Smooth muscle cell (in vitro differentiated cells): ENCODE measurements at regions not wholly inside any gene's neighbourhood (a gene's known extent, or its start where the extent isn't known, plus 50 kb on each side); places are given as distances from the start of the nearest gene placed in this dataset.

ENCODE experiments used
- DNase-seq: peaks from one replicate; lab custom pipeline; 2025; ENCODE audit not compliant: unreplicated experiment; lab: John Stamatoyannopoulos, UW
- H2AFZ ChIP-seq: fragments of 200-600 bp; sonication (generic); 2 replicates; pipeline ENCODE4 v1.6.0; 2016; ENCODE audit warnings: antibody characterized with exemption, low read depth, mild to moderate bottlenecking
- H3F3A ChIP-seq: fragments of 200-600 bp; sonication (generic); 2 replicates; pipeline ENCODE4 v1.6.0; 2017; ENCODE audit warnings: antibody characterized with exemption, low read depth
- H3K27ac ChIP-seq: fragments of 200-600 bp; sonication (generic); 2 replicates; pipeline ENCODE4 v1.5.1; 2016; ENCODE audit warnings: low read depth, mild to moderate bottlenecking
- H3K27me3 ChIP-seq: fragments of 200-600 bp; sonication (generic); 2 replicates; pipeline ENCODE4 v1.6.1; 2016; ENCODE audit warnings: low read depth, mild to moderate bottlenecking
- H3K36me3 ChIP-seq: fragments of 200-600 bp; sonication (generic); 2 replicates; pipeline ENCODE4 v1.5.1; 2016; ENCODE audit warnings: low read depth
- H3K4me1 ChIP-seq: fragments of 200-600 bp; sonication (generic); 2 replicates; pipeline ENCODE4 v1.5.1; 2016; ENCODE audit warnings: low read depth
- H3K4me2 ChIP-seq: fragments of 200-600 bp; sonication (generic); 2 replicates; pipeline ENCODE4 v1.6.0; 2016; ENCODE audit warnings: mild to moderate bottlenecking
- H3K4me3 ChIP-seq: fragments of 200-600 bp; sonication (generic); 2 replicates; pipeline ENCODE4 v1.5.1; 2016; ENCODE audit warnings: mild to moderate bottlenecking
- H3K79me2 ChIP-seq: fragments of 200-600 bp; sonication (generic); 2 replicates; pipeline ENCODE4 v1.6.0; 2016; ENCODE audit warnings: low read depth, mild to moderate bottlenecking
- H3K9ac ChIP-seq: fragments of 200-600 bp; sonication (generic); 2 replicates; pipeline ENCODE4 v1.6.0; 2016; ENCODE audit warnings: low read depth
- H3K9me3 ChIP-seq: fragments of 200-600 bp; sonication (generic); replicated peaks from 2 replicates; pipeline ENCODE4 v1.5.1; 2016; ENCODE audit warnings: low read depth
- H4K20me1 ChIP-seq: fragments of 200-600 bp; sonication (generic); 2 replicates; pipeline ENCODE4 v1.6.0; 2016; ENCODE audit warnings: low read depth
- WGBS: methylation state at CpG from one replicate; pipeline ENCODE4 v1.1.7; 2016; ENCODE audit warnings: low lambda C conversion rate; 5-methylcytosine and 5-hydroxymethylcytosine counted together
- TF ChIP-seq, protein P1 (sequence below): fragments of 200-600 bp; sonication (generic); IDR thresholded peaks from 2 replicates; pipeline ENCODE4 v1.5.1; 2017; ENCODE audit warnings: borderline replicate concordance, mild to moderate bottlenecking, antibody characterized with exemption; ENCODE audit not compliant: insufficient read depth, poor library complexity, severe bottlenecking

- H3K36me3 ChIP-seq = no peaks in the 10 kb centered on the region
- H3K4me3 ChIP-seq = no peak overlapping the region
- no peaks in the 10 kb centered on the region for H3K4me1 ChIP-seq
- H3K27ac ChIP-seq = no peak overlapping the region
- H4K20me1 ChIP-seq = no peaks in the 10 kb centered on the region
- no peaks in the 10 kb centered on the region for H3K9me3 ChIP-seq
- no peak overlapping the region for H3K4me2 ChIP-seq
- no peaks in the 10 kb centered on the region for H3K27me3 ChIP-seq
- TF ChIP-seq, protein P1, sequence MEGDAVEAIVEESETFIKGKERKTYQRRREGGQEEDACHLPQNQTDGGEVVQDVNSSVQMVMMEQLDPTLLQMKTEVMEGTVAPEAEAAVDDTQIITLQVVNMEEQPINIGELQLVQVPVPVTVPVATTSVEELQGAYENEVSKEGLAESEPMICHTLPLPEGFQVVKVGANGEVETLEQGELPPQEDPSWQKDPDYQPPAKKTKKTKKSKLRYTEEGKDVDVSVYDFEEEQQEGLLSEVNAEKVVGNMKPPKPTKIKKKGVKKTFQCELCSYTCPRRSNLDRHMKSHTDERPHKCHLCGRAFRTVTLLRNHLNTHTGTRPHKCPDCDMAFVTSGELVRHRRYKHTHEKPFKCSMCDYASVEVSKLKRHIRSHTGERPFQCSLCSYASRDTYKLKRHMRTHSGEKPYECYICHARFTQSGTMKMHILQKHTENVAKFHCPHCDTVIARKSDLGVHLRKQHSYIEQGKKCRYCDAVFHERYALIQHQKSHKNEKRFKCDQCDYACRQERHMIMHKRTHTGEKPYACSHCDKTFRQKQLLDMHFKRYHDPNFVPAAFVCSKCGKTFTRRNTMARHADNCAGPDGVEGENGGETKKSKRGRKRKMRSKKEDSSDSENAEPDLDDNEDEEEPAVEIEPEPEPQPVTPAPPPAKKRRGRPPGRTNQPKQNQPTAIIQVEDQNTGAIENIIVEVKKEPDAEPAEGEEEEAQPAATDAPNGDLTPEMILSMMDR = no peak
- no peak for DNase-seq
- H3K79me2 ChIP-seq = no peaks in the 10 kb centered on the region
- H3K9ac ChIP-seq = no peak overlapping the region
- no peak overlapping the region for H2AFZ ChIP-seq
- 88% methylated on average over 7 of the region's 7 CpGs for WGBS
- H3F3A ChIP-seq = no peaks in the 10 kb centered on the region
These were observed 232.5 kb upstream of the FOXN3 start for GRCh38 chr14:89649451-89650075.

DNA sequence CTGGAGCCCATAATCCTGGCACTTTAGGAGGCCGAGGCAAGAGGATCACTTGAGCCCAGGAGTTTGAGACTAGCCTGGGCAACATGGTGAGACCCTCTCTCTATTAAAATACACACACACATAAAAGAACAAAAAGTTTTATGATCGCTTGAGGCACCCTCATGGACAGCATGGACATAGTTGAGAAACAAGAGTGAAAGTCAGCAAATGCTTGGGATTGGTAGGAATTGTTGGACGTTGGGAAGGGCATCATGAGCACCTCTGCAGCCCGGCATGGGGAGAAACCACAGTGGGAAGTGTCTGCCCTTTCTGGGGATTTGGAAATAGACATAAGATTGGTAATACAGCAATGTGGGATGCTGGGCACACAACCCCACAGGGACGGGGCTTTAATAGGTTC lies 231.9 kb upstream of the FOXN3 start:
- H3K4me1 ChIP-seq = no peaks in the 10 kb centered on the region
- no peak for DNase-seq
- no peaks in the 10 kb centered on the region for H3K79me2 ChIP-seq
- 90% methylated on average over 5 of the region's 5 CpGs for WGBS
- TF ChIP-seq, protein P1 = no peak
- H3K9me3 ChIP-seq = no peaks in the 10 kb centered on the region
- no peak overlapping the region for H3K4me2 ChIP-seq
- H3K36me3 ChIP-seq = no peaks in the 10 kb centered on the region
- no peak overlapping the region for H3K4me3 ChIP-seq
- H3K27me3 ChIP-seq = no peaks in the 10 kb centered on the region
- H3K9ac ChIP-seq = no peak overlapping the region
- H3K27ac ChIP-seq = no peak overlapping the region
- no peaks in the 10 kb centered on the region for H3F3A ChIP-seq
- H4K20me1 ChIP-seq = no peaks in the 10 kb centered on the region
- no peak overlapping the region for H2AFZ ChIP-seq

- Histone ChIP-seq H3K4me1 (no peaks in the 10 kb centered on the region), H3K27me3 (no peaks in the 10 kb centered on the region), H2AFZ (no peak overlapping the region), H3K79me2 (no peaks in the 10 kb centered on the region), H3K9me3 (no peaks in the 10 kb centered on the region), H4K20me1 (no peaks in the 10 kb centered on the region), H3K4me2 (no peak overlapping the region), H3K36me3 (no peaks in the 10 kb centered on the region), H3F3A (no peaks in the 10 kb centered on the region), H3K27ac (no peak overlapping the region), H3K4me3 (no peak overlapping the region), H3K9ac (no peak overlapping the region)
- 67% methylated on average over 3 of the region's 3 CpGs for WGBS
- TF ChIP-seq, protein P1 = no peak
- DNase-seq = no peak
These were observed 231.5 kb upstream of the FOXN3 start for GRCh38 chr14:89648510-89648909.

- Histone ChIP-seq H2AFZ (no peak overlapping the region), H3F3A (no peaks in the 10 kb centered on the region)
- WGBS = 93% methylated on average over 1 of the region's 1 CpG
These were observed 229.9 kb upstream of the FOXN3 start for GRCh38 chr14:89646971-89647370.

More at GRCh38 chr14:89646971-89647370, 229.9 kb upstream of the FOXN3 start:
- H3K27ac ChIP-seq = no peak overlapping the region
- TF ChIP-seq, protein P1 = no peak
- H3K9ac ChIP-seq = no peak overlapping the region
- no peaks in the 10 kb centered on the region for H3K9me3 ChIP-seq
- DNase-seq = no peak
- H4K20me1 ChIP-seq = no peaks in the 10 kb centered on the region
- H3K36me3 ChIP-seq = no peaks in the 10 kb centered on the region
- H3K27me3 ChIP-seq = no peaks in the 10 kb centered on the region
- H3K79me2 ChIP-seq = no peaks in the 10 kb centered on the region
- no peaks in the 10 kb centered on the region for H3K4me1 ChIP-seq
- H3K4me2 ChIP-seq = no peak overlapping the region
- no peak overlapping the region for H3K4me3 ChIP-seq
